H1 (cell line): ENCODE measurements at regions not wholly inside any gene's neighbourhood (a gene's known extent, or its start where the extent isn't known, plus 50 kb on each side); places are given as distances from the start of the nearest gene placed in this dataset.

Experiments
- CTCF ChIA-PET: fragments of 300-600 bp; sonication (Branson Sonifier 250); formaldehyde crosslinking; loops from one replicate; lab custom pipeline; 2021; ENCODE audit not compliant: partially characterized antibody; lab: Charles Lee
- POLR2A ChIA-PET: fragments of 300-600 bp; sonication (Branson Sonifier 250); formaldehyde crosslinking; loops from one replicate; lab custom pipeline; 2021; ENCODE audit warnings: inconsistent platforms; ENCODE audit not compliant: partially characterized antibody; lab: Charles Lee
- DNase-seq, 2 experiments: peaks; one replicate each; pipeline versions ENCODE4 v3.0.0 to v3.0.0-alpha.2; 2010 to 2022; ENCODE audit warnings: low spot score in 2 of 2, low read depth in 1 of 2, mixed read lengths in 1 of 2
- FAIRE-seq: peaks from 2 replicates; lab custom pipeline; 2011; peaks lifted over from hg19 to GRCh38; lab: Jason Lieb, UNC
- H2AFZ ChIP-seq: 2 replicates; pipeline ENCODE4 v1.8.1; 2012; ENCODE audit warnings: low read length, inconsistent platforms
- H2AK5ac ChIP-seq: 2 replicates; pipeline ENCODE4 v1.6.1; 2013; ENCODE audit warnings: low read depth, low read length
- H2BK120ac ChIP-seq: replicated peaks from 2 replicates; pipeline ENCODE3; 2013; ENCODE audit warnings: low read depth, low read length, inconsistent platforms
- H2BK12ac ChIP-seq: 2 replicates; pipeline ENCODE4 v1.6.1; 2013; ENCODE audit warnings: low read depth, low read length
- H2BK15ac ChIP-seq: 2 replicates; pipeline ENCODE4 v1.6.1; 2013; ENCODE audit warnings: low read length
- H2BK20ac ChIP-seq: 2 replicates; pipeline ENCODE4 v1.6.1; 2013; ENCODE audit warnings: low read length
- H2BK5ac ChIP-seq: 2 replicates; pipeline ENCODE4 v1.6.1; 2013; ENCODE audit warnings: low read depth, low read length
- H3K14ac ChIP-seq: 2 replicates; pipeline ENCODE4 v1.6.1; 2013; ENCODE audit warnings: inconsistent platforms; ENCODE audit not compliant: insufficient read length
- H3K18ac ChIP-seq: 2 replicates; pipeline ENCODE4 v1.6.1; 2013; ENCODE audit warnings: low read length; ENCODE audit errors: extremely low read depth
- H3K23ac ChIP-seq: 2 replicates; pipeline ENCODE4 v1.6.1; 2013; ENCODE audit warnings: inconsistent platforms; ENCODE audit not compliant: insufficient read length
- H3K23me2 ChIP-seq: 2 replicates; pipeline ENCODE4 v1.6.1; 2013; ENCODE audit warnings: low read depth, low read length
- H3K27ac ChIP-seq: 2 replicates; pipeline ENCODE4 v1.6.1; 2011; ENCODE audit warnings: low read depth, low read length, inconsistent platforms
- H3K27me3 ChIP-seq, 4 experiments: replicated peaks in 1 of 4; 1 replicate in 1 of 4; 2 replicates in 3 of 4; pipeline versions ENCODE4 v1.6.1 to v1.8.1; 2011 to 2013; ENCODE audit warnings: low read length in 3 of 4, mild to moderate bottlenecking in 3 of 4, inconsistent platforms in 2 of 4, mixed read lengths in 2 of 4, moderate library complexity in 1 of 4; ENCODE audit not compliant: control insufficient read depth in 3 of 4, insufficient read depth in 3 of 4; ENCODE audit errors: extremely low read depth in 1 of 4
- H3K36me3 ChIP-seq, 4 experiments: 2 replicates each; pipeline versions ENCODE4 v1.6.1 to v1.8.1; 2011 to 2013; ENCODE audit warnings: mild to moderate bottlenecking in 4 of 4, low read length in 3 of 4, moderate library complexity in 2 of 4, control low read depth in 1 of 4, inconsistent platforms in 1 of 4; ENCODE audit not compliant: insufficient read depth in 4 of 4, control insufficient read depth in 2 of 4
- H3K4ac ChIP-seq: replicated peaks from 2 replicates; pipeline ENCODE3; 2013; ENCODE audit warnings: low read length, low read depth, mixed read lengths, inconsistent platforms; ENCODE audit not compliant: insufficient read length
- H3K4me1 ChIP-seq, 4 experiments: replicated peaks in 1 of 4; 1 replicate in 1 of 4; 2 replicates in 3 of 4; pipeline versions ENCODE4 v1.6.1 to v1.8.1; 2011 to 2013; ENCODE audit warnings: low read length in 3 of 4, inconsistent platforms in 2 of 4, mixed read lengths in 1 of 4; ENCODE audit not compliant: insufficient read depth in 4 of 4, control insufficient read depth in 3 of 4
- H3K4me2 ChIP-seq, 2 experiments: 2 replicates each; pipeline versions ENCODE4 v1.6.1 to v1.8.1; 2011 to 2013; ENCODE audit warnings: low read depth in 2 of 2, low read length in 2 of 2, control low read depth in 1 of 2, inconsistent platforms in 1 of 2, mild to moderate bottlenecking in 1 of 2; ENCODE audit not compliant: insufficient read depth in 1 of 2
- H3K4me3 ChIP-seq, 4 experiments: fragments of 200-600, 300-600 bp in 1 of 4; sonication (generic), shearing (Covaris generic), sonication (Bioruptor Twin) in 1 of 4; 2 replicates each; pipeline versions ENCODE4 v1.5.1 to v1.8.1; 2011 to 2016; ENCODE audit warnings: low read length in 4 of 4, low read depth in 3 of 4, control low read depth in 2 of 4, inconsistent platforms in 2 of 4, mild to moderate bottlenecking in 2 of 4, mixed read lengths in 1 of 4, moderate library complexity in 1 of 4; ENCODE audit not compliant: insufficient read depth in 2 of 4; ENCODE audit errors: extremely low read depth in 1 of 4
- H3K56ac ChIP-seq: replicated peaks from 2 replicates; pipeline ENCODE3; 2013; ENCODE audit warnings: low read depth, mild to moderate bottlenecking, mixed read lengths, low read length, inconsistent platforms; ENCODE audit not compliant: insufficient read length
- H3K79me1 ChIP-seq: 2 replicates; pipeline ENCODE4 v1.6.1; 2013; ENCODE audit warnings: low read depth, low read length, control low read depth
- H3K79me2 ChIP-seq, 2 experiments: 2 replicates each; pipeline versions ENCODE4 v1.6.1 to v1.8.1; 2012 to 2013; ENCODE audit warnings: low read length in 2 of 2, mild to moderate bottlenecking in 2 of 2, inconsistent platforms in 1 of 2; ENCODE audit not compliant: insufficient read depth in 2 of 2, control insufficient read depth in 1 of 2
- H3K9ac ChIP-seq, 4 experiments: replicated peaks in 1 of 4; 1 replicate in 1 of 4; 2 replicates in 3 of 4; pipeline versions ENCODE4 v1.6.1 to v1.8.1; 2011 to 2013; ENCODE audit warnings: low read depth in 3 of 4, low read length in 3 of 4, control low read depth in 2 of 4, mild to moderate bottlenecking in 2 of 4, moderate library complexity in 2 of 4, inconsistent platforms in 1 of 4; ENCODE audit errors: extremely low read depth in 1 of 4
- H3K9me3 ChIP-seq, 2 experiments: 2 replicates each; pipeline versions ENCODE4 v1.6.1 to v1.8.1; 2012 to 2013; ENCODE audit warnings: mild to moderate bottlenecking in 2 of 2, moderate library complexity in 2 of 2, control low read depth in 1 of 2, inconsistent platforms in 1 of 2, low read depth in 1 of 2, low read length in 1 of 2, mixed read lengths in 1 of 2; ENCODE audit not compliant: insufficient read depth in 2 of 2
- H4K20me1 ChIP-seq, 2 experiments: replicated peaks in 1 of 2; 2 replicates each; pipeline versions ENCODE3 to v1.8.1; 2011 to 2013; ENCODE audit warnings: inconsistent platforms in 2 of 2, low read length in 2 of 2, mild to moderate bottlenecking in 1 of 2; ENCODE audit not compliant: insufficient read depth in 2 of 2, control insufficient read depth in 1 of 2
- H4K5ac ChIP-seq: 2 replicates; pipeline ENCODE4 v1.6.1; 2013; ENCODE audit warnings: low read length, low read depth, mixed read lengths, inconsistent platforms; ENCODE audit not compliant: insufficient read length
- H4K8ac ChIP-seq: 2 replicates; pipeline ENCODE4 v1.8.0; 2013; ENCODE audit warnings: mild to moderate bottlenecking, moderate library complexity, low read length, inconsistent platforms; ENCODE audit not compliant: insufficient read depth; ENCODE audit errors: extremely low read depth
- H4K91ac ChIP-seq: replicated peaks from 2 replicates; pipeline ENCODE3; 2013; ENCODE audit warnings: low read length, mixed read lengths, inconsistent platforms; ENCODE audit not compliant: insufficient read length
- BCL11A ChIP-seq, 2 experiments: IDR thresholded peaks; one replicate each; pipeline ENCODE4 v1.6.1; 2011; ENCODE audit warnings: low read depth in 2 of 2, low read length in 2 of 2, mild to moderate bottlenecking in 2 of 2
- CBX8 ChIP-seq: fragments of 300-800, 300-1000 bp; sonication (generic); IDR thresholded peaks from 2 replicates; pipeline ENCODE4 v1.7.1; 2016; ENCODE audit warnings: low read depth, low read length, borderline replicate concordance
- CHD2 ChIP-seq: IDR thresholded peaks from 2 replicates; pipeline ENCODE4 v1.6.1; 2012; ENCODE audit warnings: low read length, improper control_type of control experiment
- EP300 ChIP-seq, 2 experiments: IDR thresholded peaks; 1 replicate in 1 of 2; 2 replicates in 1 of 2; pipeline ENCODE4 v1.6.1; 2011 to 2012; ENCODE audit warnings: low read depth in 2 of 2, low read length in 2 of 2, mild to moderate bottlenecking in 2 of 2, borderline replicate concordance in 1 of 2, inconsistent platforms in 1 of 2, moderate library complexity in 1 of 2
- FOSL1 ChIP-seq: IDR thresholded peaks from 2 replicates; pipeline ENCODE4 v1.6.1; 2011; ENCODE audit warnings: mild to moderate bottlenecking, low read depth, low read length, moderate library complexity; ENCODE audit not compliant: insufficient read depth
- GTF2F1 ChIP-seq: IDR thresholded peaks from 2 replicates; pipeline ENCODE4 v1.6.1; 2012; ENCODE audit warnings: low read depth, low read length, improper control_type of control experiment, borderline replicate concordance
- JUND ChIP-seq: IDR thresholded peaks from 2 replicates; pipeline ENCODE4 v1.6.1; 2011; ENCODE audit warnings: mild to moderate bottlenecking, improper control_type of control experiment, low read length
- KDM5A ChIP-seq: fragments of 200-600 bp; IDR thresholded peaks from 2 replicates; pipeline ENCODE4 v1.7.1; 2012; ENCODE audit warnings: mild to moderate bottlenecking, low read length, inconsistent platforms, mixed read lengths
- MAX ChIP-seq: IDR thresholded peaks from 2 replicates; pipeline ENCODE4 v1.6.1; 2012; ENCODE audit warnings: inconsistent platforms
- POLR2AphosphoS5 ChIP-seq: IDR thresholded peaks from 2 replicates; pipeline ENCODE4 v1.6.1; 2011; ENCODE audit warnings: low read depth, low read length
- SUZ12 ChIP-seq: fragments of 200-600 bp; sonication (generic); IDR thresholded peaks from 2 replicates; pipeline ENCODE4 v1.6.1; 2012; ENCODE audit warnings: mild to moderate bottlenecking, inconsistent platforms, low read length, moderate library complexity, mixed read lengths
- TAF1 ChIP-seq: IDR thresholded peaks from 2 replicates; pipeline ENCODE4 v1.6.1; 2011; ENCODE audit warnings: mild to moderate bottlenecking, low read depth, low read length
- TCF12 ChIP-seq: IDR thresholded peaks from 2 replicates; pipeline ENCODE4 v1.6.1; 2011; ENCODE audit warnings: low read depth, mild to moderate bottlenecking, low read length
- WGBS, 2 experiments: shearing (Covaris generic) in 1 of 2; methylation state at CpG; one replicate each; pipeline versions ENCODE4 v1.1.6 to v1.1.7; 2013 to 2015; ENCODE audit warnings: low lambda C conversion rate in 2 of 2, mixed read lengths in 2 of 2, inconsistent platforms in 1 of 2, low coverage in 1 of 2, missing lambda C conversion rate in 1 of 2; ENCODE audit not compliant: insufficient replicate concordance in 2 of 2, insufficient coverage in 1 of 2, insufficient read length in 1 of 2; ENCODE audit errors: extremely low coverage in 1 of 2, missing lambda C conversion rate in 1 of 2; 5-methylcytosine and 5-hydroxymethylcytosine counted together

GRCh38 chr4:17296921-17297890 lies 214.7 kb downstream of the QDPR start:
- Histone ChIP-seq H2BK15ac (no peak overlapping the region), H3K4ac (no peak overlapping the region), H4K91ac (no peak overlapping the region), H3K9ac (no peak overlapping the region), H2BK5ac (no peak overlapping the region), H3K23ac (no peak overlapping the region), H3K4me1 (no peaks in the 10 kb centered on the region), H3K27me3 (no peaks in the 10 kb centered on the region), H3K56ac (no peak overlapping the region), H2BK12ac (no peak overlapping the region), H2BK120ac (no peak overlapping the region), H3K79me1 (no peaks in the 10 kb centered on the region), H3K18ac (no peak overlapping the region), H3K27ac (no peak overlapping the region), H2AK5ac (no peak overlapping the region), H3K23me2 (no peaks in the 10 kb centered on the region), H4K5ac (no peak overlapping the region), H2AFZ (no peak overlapping the region), H4K20me1 (no peaks in the 10 kb centered on the region), H3K36me3 (no peaks in the 10 kb centered on the region), H4K8ac (no peak overlapping the region), H3K4me3 (no peak overlapping the region), H3K9me3 (no peaks in the 10 kb centered on the region), H3K4me2 (no peak overlapping the region), H2BK20ac (no peak overlapping the region), H3K79me2 (no peaks in the 10 kb centered on the region), H3K14ac (no peak overlapping the region)
- 84% methylated on average over 8 of the region's 8 CpGs; no CpG with 5 or more reads in 1 of the 2 experiments for WGBS, 2 experiments
- TF ChIP-seq BCL11A (IDR thresholded peaks at IDR 0.05; ENCODE audit: low read depth in 2 of 2, low read length in 2 of 2): no peak
- TF ChIP-seq TAF1: no peak
- no peak for TF ChIP-seq TCF12
- no peak for TF ChIP-seq SUZ12
- TF ChIP-seq CBX8: no peak
- TF ChIP-seq JUND: no peak
- TF ChIP-seq POLR2AphosphoS5: no peak
- TF ChIP-seq FOSL1: no peak
- TF ChIP-seq GTF2F1: no peak
- no peak for TF ChIP-seq KDM5A
- no peak for TF ChIP-seq EP300 (IDR thresholded peaks at IDR 0.05; ENCODE audit: borderline replicate concordance in 1 of 2, low read depth in 2 of 2, low read length in 2 of 2)
- no peak for TF ChIP-seq CHD2
- no peak for TF ChIP-seq MAX
- DNase-seq (no peak), FAIRE-seq (no peak)
- ChIA-PET CTCF (no interaction called here), POLR2A (no interaction called here)
